ENCODE measurements at regions not wholly inside any gene's neighbourhood (a gene's known extent, or its start where the extent isn't known, plus 50 kb on each side); places are given as distances from the start of the nearest gene placed in this dataset.

DNA sequence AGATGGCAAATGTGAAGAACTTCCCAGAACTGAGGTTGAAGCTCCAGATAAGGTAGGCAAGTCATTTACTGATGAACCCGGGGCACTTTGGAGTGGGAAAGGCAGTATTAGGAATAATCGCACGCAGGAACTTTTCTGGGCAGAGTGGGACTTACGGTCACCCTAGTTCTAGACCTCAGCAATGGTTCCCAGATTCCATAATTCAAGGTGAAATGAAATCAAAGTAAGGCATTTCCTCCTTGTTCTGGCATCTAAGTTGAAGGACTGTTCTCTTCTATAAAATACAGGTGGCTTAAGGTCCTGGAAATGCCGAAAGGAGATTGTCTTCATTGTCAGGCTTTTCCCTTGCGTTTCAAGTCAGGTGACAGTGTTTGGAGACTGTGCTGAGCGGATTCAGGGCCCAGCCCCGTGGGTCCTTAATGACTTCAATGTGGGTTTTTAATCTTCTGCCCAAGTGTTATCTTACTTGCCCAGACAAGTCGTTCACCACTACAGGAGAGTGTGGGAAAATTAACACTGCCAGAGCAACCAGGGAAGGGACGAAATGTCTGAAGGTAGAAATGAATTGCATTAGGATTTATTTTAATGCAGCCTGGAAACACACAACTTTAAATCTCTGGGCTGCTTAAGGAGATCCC is 52.1 kb upstream of the STOX2 start:
- DNase-seq: peak; percentile 12

DNA sequence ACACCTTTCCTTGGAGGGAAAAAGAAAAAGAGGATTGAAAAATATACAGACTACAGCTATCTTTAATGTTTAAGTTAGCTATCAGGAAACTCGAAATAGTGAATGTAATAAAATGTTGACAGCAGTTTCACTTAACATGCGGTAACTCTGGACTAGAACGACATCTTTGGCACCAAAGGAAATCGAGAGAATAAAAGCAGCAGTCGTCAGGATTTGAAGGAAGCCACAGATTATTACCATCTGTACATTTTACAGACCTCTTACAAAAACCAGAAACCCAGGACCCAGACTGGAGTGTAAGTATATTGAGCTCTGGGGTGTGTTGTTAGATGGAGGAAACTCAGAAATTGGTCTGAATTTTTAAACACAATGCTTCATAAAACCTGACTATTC is 51.6 kb upstream of the STOX2 start:
- DNase-seq: peak; percentile 61
